ENCODE measurements at regions not wholly inside any gene's neighbourhood (a gene's known extent, or its start where the extent isn't known, plus 50 kb on each side); places are given as distances from the start of the nearest gene placed in this dataset.

DNA sequence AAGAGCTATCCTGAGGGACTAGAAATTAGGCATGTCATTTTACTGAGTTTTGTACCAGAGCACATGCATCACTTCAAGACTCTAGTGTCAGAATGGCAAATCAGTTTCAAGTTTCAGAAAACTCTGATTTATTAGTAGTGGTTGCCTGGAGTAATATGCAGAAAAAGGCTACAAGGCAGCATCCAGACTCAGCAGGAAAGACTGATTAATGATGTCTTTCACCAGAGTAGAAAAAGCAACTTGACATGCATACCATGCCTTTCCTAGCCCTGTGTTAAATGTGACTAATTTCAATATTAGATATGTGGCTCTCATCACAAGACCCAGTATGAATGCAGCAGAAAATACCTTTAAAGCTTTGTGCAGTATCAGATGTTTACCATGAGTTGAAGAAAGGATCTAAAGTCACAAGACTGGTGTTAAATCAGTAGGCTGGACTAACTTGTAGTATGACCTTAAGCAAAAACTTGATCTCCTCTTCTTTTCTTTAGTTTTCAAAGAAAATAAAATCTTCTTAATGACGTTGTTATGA lies 1251.2 kb upstream of the C9orf72 start:
- Histone ChIP-seq H3K27me3 (replicated peaks in 1 of 2; ENCODE audit: control insufficient read depth in 2 of 2, insufficient read depth in 2 of 2, low read length in 1 of 2) (no peaks in the 10 kb centered on the region), H4K20me1 (ENCODE audit: control insufficient read depth, insufficient read depth) (no peaks in the 10 kb centered on the region), H3K36me3 (ENCODE audit: control insufficient read depth in 2 of 2, insufficient read depth in 2 of 2, low read length in 1 of 2) (no peaks in the 10 kb centered on the region), H3K4me3 (no peak overlapping the region), H3K4me2 (ENCODE audit: control insufficient read depth, insufficient read depth) (no peak overlapping the region), H3K9me3 (replicated peaks; ENCODE audit: control insufficient read depth, insufficient read depth, low read length) (no peaks in the 10 kb centered on the region), H3K79me2 (ENCODE audit: control insufficient read depth, insufficient read depth, low read length) (no peaks in the 10 kb centered on the region), H3K4me1 (ENCODE audit: control insufficient read depth, insufficient read depth, low read length) (no peaks in the 10 kb centered on the region), H3K9ac (ENCODE audit: control insufficient read depth, insufficient read depth, low read length) (no peak overlapping the region), H2AFZ (ENCODE audit: control insufficient read depth, low read depth, low read length) (no peak overlapping the region), H3K27ac (ENCODE audit: control insufficient read depth, insufficient read depth) (no peak overlapping the region)
- FAIRE-seq (no peak), ATAC-seq (no peak), DNase-seq (ENCODE audit: low read depth, low spot score) (no peak)
- intact Hi-C loops (cut with micrococcal nuclease; ENCODE audit: unreplicated experiment): no loop called here
- in situ Hi-C loops (cut with MboI): no loop called here
- ChIA-PET SMC1A (ENCODE audit: uncharacterized antibody, unreplicated experiment) (no interaction called here), POLR2A (no interaction called here), RAD21 (ENCODE audit: unreplicated experiment) (no interaction called here), CTCF (no interaction called here)
- BruUV-seq (replicated peaks): no TSS peak
- TF ChIP-seq, protein P1, sequence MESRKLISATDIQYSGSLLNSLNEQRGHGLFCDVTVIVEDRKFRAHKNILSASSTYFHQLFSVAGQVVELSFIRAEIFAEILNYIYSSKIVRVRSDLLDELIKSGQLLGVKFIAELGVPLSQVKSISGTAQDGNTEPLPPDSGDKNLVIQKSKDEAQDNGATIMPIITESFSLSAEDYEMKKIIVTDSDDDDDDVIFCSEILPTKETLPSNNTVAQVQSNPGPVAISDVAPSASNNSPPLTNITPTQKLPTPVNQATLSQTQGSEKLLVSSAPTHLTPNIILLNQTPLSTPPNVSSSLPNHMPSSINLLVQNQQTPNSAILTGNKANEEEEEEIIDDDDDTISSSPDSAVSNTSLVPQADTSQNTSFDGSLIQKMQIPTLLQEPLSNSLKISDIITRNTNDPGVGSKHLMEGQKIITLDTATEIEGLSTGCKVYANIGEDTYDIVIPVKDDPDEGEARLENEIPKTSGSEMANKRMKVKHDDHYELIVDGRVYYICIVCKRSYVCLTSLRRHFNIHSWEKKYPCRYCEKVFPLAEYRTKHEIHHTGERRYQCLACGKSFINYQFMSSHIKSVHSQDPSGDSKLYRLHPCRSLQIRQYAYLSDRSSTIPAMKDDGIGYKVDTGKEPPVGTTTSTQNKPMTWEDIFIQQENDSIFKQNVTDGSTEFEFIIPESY (IDR thresholded peaks at IDR 0.05): no peak
- TF ChIP-seq NR2C2 (IDR thresholded peaks at IDR 0.05; ENCODE audit: borderline replicate concordance, control insufficient read depth, insufficient read length, low read depth) (no peak), PAX5 (IDR thresholded peaks at IDR 0.05; ENCODE audit: borderline replicate concordance, low read depth, low read length) (no peak), CHD1 (IDR thresholded peaks at IDR 0.05; ENCODE audit: low read depth, low read length) (no peak), PAX8 (IDR thresholded peaks at IDR 0.05) (no peak)
- TF ChIP-seq, protein P2, sequence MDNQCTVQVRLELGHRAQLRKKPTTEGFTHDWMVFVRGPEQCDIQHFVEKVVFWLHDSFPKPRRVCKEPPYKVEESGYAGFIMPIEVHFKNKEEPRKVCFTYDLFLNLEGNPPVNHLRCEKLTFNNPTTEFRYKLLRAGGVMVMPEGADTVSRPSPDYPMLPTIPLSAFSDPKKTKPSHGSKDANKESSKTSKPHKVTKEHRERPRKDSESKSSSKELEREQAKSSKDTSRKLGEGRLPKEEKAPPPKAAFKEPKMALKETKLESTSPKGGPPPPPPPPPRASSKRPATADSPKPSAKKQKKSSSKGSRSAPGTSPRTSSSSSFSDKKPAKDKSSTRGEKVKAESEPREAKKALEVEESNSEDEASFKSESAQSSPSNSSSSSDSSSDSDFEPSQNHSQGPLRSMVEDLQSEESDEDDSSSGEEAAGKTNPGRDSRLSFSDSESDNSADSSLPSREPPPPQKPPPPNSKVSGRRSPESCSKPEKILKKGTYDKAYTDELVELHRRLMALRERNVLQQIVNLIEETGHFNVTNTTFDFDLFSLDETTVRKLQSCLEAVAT (IDR thresholded peaks at IDR 0.05): no peak
- TF ChIP-seq, protein P3, sequence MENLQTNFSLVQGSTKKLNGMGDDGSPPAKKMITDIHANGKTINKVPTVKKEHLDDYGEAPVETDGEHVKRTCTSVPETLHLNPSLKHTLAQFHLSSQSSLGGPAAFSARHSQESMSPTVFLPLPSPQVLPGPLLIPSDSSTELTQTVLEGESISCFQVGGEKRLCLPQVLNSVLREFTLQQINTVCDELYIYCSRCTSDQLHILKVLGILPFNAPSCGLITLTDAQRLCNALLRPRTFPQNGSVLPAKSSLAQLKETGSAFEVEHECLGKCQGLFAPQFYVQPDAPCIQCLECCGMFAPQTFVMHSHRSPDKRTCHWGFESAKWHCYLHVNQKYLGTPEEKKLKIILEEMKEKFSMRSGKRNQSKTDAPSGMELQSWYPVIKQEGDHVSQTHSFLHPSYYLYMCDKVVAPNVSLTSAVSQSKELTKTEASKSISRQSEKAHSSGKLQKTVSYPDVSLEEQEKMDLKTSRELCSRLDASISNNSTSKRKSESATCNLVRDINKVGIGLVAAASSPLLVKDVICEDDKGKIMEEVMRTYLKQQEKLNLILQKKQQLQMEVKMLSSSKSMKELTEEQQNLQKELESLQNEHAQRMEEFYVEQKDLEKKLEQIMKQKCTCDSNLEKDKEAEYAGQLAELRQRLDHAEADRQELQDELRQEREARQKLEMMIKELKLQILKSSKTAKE (IDR thresholded peaks at IDR 0.05; ENCODE audit: low read depth, poor library complexity, severe bottlenecking): no peak
- TF ChIP-seq, protein P4, sequence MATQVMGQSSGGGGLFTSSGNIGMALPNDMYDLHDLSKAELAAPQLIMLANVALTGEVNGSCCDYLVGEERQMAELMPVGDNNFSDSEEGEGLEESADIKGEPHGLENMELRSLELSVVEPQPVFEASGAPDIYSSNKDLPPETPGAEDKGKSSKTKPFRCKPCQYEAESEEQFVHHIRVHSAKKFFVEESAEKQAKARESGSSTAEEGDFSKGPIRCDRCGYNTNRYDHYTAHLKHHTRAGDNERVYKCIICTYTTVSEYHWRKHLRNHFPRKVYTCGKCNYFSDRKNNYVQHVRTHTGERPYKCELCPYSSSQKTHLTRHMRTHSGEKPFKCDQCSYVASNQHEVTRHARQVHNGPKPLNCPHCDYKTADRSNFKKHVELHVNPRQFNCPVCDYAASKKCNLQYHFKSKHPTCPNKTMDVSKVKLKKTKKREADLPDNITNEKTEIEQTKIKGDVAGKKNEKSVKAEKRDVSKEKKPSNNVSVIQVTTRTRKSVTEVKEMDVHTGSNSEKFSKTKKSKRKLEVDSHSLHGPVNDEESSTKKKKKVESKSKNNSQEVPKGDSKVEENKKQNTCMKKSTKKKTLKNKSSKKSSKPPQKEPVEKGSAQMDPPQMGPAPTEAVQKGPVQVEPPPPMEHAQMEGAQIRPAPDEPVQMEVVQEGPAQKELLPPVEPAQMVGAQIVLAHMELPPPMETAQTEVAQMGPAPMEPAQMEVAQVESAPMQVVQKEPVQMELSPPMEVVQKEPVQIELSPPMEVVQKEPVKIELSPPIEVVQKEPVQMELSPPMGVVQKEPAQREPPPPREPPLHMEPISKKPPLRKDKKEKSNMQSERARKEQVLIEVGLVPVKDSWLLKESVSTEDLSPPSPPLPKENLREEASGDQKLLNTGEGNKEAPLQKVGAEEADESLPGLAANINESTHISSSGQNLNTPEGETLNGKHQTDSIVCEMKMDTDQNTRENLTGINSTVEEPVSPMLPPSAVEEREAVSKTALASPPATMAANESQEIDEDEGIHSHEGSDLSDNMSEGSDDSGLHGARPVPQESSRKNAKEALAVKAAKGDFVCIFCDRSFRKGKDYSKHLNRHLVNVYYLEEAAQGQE (IDR thresholded peaks at IDR 0.05; ENCODE audit: low read depth, low read length): no peak
- 6% methylated on average over 1 of the region's 1 CpG for WGBS (ENCODE audit: insufficient coverage, insufficient replicate concordance, low lambda C conversion rate, missing lambda C conversion rate)
